NT2/D1 (cell line): ENCODE measurements at regions not wholly inside any gene's neighbourhood (a gene's known extent, or its start where the extent isn't known, plus 50 kb on each side); places are given as distances from the start of the nearest gene placed in this dataset.

ENCODE experiments used
- SUZ12 ChIP-seq: IDR thresholded peaks from 2 replicates; pipeline ENCODE4 v1.6.1; 2011; ENCODE audit not compliant: insufficient read length, insufficient read depth; ENCODE audit errors: extremely low read depth
- YY1 ChIP-seq: IDR thresholded peaks from 2 replicates; pipeline ENCODE4 v1.6.1; 2011; ENCODE audit not compliant: insufficient read length, insufficient read depth
- ZNF274 ChIP-seq: IDR thresholded peaks from 2 replicates; pipeline ENCODE4 v1.6.1; 2011; ENCODE audit warnings: mild to moderate bottlenecking, low read depth, low read length

DNA sequence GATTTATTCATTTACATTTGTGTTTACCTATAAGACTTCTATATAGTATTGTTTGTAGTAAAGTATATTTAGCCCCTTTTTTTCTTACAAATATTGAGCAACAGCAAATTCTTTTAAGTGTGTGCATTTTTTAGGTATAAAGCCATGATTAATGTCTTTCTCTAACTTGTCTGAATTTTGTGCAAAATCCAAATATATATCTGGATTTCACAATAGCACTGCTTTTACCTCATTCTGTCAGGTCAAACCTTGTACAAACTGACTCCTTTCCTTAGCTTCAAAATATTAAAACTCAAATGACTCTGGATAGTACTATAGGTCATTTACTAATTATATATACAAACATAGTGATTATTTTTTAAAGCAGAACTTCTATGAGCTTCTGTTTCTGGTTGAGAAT, 563.0 kb upstream of the SPRY2 start:
- TF ChIP-seq ZNF274 (no peak), YY1 (no peak), SUZ12 (no peak)
